HG03095 (cell line): ENCODE measurements at regions not wholly inside any gene's neighbourhood (a gene's known extent, or its start where the extent isn't known, plus 50 kb on each side); places are given as distances from the start of the nearest gene placed in this dataset.

Source experiments
- ATAC-seq: cut with Tn5 transposase; IDR thresholded peaks from one replicate; pipeline ENCODE4 v1.9.1; 2021; ENCODE audit warnings: moderate library complexity; ENCODE audit not compliant: unreplicated experiment

DNA sequence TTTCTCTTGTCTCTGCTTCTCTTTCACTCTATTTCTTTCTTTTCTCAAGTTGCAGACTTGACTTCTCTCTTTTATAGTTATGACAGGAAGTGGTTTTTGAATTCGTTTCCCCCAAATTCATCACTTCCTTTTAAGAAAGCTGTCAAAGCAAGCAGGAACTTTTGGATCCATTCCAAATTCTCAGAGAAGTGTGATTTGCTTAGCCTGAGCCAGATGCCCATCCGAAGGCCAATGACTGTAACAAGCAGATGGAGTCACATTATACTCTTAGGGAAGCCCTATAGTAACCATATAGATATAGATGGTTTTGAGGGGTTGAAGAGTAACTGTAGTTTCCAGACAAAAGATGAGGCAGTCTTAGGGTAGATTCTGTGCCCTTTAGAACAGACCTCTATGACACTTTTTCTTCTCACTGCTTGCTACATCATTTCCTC, 592.0 kb upstream of the KCNMB2 start:
- no peak for ATAC-seq

DNA sequence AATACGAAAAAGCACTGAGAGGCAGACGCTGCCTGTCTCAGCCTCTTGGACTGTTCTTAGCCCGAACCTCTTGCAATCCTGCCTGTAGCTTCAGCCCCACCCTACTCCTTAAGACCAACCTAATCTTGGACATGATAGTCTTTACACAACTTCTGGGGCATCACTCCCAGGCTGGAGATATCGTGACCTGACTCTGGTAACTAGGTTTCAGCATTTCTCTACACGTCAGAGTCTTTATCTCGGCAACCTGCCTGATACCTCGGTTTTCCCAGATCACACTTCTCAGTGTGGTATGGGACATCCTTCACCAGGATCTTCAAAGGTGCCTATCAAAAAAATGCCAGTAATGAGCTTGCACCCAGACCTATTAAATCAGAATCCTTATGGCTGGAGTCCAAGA, 590.2 kb upstream of the KCNMB2 start:
- ATAC-seq: no peak

DNA sequence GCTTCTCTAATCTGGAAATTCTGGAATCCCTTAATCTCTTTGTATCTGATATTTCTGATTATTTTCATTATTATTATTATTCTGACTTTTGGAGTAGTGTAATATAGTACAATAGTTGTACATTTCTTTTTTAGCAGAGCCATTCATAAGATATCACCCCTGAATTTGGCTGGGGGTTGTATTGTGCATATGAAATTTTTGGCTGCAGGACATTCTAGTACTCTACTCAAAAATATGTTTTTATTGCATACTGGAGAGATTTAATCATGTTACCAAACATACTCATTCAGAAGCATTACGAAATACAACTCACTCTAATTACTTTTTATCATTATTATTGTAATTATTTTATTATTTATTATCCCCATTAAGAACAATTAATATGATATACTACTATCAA, 589.7 kb upstream of the KCNMB2 start:
- no peak for ATAC-seq

DNA sequence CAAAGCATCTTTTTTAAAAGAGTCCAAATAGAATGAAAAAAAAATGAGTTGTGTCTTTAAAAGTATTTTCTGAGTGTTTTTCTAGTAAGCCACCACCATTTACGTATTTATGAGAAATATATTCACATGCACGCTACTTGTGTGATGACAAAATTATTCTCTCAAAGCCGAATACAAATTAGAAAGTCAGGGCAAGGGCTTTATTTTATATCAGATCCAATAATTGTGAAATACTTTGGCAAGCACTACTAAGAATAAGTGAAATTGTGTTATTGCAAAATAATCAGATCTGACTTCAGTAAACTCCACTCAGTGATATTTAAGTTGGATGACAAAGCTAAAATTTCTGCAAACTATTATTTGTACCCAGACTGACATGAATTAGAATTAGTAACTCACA, 589.3 kb upstream of the KCNMB2 start:
- no peak for ATAC-seq

DNA sequence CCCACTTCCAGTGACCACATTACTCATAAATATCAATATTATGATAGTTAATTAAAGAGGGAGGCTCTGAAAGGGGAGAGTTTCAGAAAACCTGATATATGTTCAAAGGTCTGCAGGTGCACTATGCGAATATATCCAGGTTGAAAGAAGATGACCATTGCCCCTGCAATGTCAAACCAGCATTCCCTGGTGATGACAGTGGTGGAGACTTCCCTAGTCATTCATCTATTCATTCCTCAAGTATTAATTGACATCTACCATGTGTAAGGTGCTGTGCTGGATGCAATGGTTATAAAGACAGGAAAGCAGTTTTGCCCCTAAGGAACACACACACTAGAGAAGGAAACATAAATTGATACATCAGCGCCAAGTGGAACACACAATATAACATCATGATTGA, 588.3 kb upstream of the KCNMB2 start:
- ATAC-seq: no peak

DNA sequence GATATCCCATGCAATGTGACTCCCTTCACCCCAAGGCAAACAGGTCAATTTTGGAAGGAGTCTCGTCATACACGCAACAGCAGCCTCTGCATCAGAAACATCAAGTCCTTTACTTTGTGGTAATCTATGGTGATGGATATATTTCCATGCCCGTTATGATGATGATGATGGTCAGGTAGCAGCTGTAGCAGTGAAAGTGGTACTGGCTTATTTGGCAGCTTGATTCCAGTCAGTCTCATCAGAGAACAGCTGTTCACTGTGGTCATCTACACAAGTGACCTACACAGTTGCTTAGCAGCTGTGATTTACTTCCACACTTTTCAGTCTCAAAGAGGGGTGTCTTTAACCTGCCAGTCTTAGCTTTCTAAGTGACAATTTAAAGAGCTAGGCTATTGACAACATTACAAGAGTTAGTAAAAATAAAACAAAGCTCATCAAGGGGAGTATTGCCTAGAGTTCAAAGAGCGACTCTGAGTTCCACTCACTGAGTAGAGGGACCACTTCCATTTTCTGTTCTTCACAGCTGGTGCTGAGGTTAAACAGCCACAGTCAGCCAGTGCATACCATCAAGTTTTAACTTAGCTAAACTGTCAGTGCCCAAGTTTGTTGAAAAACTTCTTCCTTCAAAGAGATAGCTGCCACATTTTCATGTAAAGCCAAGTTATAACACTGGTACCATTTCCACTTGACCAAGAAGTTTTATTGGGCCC, 587.4 kb upstream of the KCNMB2 start:
- ATAC-seq: no peak

DNA sequence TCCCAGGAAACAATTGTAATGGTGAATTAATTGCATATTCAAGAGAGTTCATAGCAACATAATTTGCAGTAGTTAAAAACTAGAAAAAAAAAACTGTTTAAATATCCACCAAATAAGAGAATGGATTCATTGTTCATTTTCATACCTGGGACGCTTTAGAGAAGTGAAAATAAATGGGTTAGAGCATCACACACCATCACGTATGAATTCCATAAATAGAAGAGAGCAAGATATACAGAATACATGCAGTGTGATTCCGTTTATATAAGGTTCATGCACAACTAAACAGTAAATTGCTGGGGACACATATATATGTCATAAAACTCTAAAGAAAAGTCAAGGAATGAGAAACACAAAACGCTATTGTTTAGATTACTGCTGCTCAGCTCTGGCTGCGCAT, 577.0 kb upstream of the KCNMB2 start:
- no peak for ATAC-seq

DNA sequence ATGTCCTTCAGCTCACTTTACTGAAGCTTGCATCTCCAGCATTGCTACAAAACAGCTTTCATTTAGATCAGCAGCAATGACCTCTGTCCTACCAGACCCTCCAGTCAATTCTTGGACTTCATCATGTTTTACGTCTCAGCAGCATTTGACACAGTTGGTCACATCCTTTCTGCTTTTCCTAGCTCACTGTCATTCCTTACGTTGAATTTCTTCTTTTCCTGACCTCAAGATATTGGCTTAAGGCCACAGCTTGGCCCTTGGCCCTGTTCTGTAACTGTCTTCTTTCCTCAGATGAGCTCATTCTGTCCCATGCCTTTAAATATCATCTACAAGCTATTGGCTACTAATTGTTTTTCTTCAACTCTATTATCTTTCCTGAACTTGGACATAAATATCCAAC, 576.2 kb upstream of the KCNMB2 start:
- ATAC-seq: no peak

DNA sequence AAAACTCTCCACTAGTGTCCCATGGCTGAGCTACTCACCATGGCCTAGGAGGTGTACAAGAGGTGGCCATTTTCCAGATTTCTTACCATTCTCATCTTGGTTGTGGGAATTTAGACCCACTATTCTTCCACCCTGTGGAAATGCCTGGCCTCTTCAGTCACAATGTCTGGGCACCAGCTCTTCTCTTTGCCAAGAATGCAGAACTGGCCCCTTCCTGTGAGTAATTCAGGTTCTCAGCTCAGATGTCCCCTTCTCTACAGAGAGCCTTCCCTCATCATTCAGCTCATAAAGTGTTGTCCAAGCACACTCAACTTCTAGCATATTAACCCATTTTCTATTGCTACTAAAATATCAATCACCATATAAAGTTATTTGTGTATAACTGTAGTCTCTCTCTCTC, 575.5 kb upstream of the KCNMB2 start:
- no peak for ATAC-seq

DNA sequence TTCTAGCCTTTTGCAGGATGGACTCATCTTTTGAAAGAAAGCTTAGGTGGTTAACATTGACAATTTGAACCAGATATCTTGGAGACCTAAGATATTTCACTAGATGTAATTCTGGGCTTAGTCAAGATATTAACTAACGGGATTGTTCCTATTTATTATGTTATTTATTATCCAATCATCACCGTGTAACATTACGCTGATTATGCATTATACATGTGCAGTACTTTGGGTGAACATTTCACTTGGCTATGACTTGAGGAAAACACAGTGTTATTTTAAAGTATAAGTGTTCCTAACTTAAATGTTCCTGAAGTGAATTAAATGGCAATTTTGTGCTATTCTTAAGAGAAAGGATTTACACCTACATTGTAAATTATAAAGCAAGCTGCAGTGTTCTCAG, 574.5 kb upstream of the KCNMB2 start:
- no peak for ATAC-seq

DNA sequence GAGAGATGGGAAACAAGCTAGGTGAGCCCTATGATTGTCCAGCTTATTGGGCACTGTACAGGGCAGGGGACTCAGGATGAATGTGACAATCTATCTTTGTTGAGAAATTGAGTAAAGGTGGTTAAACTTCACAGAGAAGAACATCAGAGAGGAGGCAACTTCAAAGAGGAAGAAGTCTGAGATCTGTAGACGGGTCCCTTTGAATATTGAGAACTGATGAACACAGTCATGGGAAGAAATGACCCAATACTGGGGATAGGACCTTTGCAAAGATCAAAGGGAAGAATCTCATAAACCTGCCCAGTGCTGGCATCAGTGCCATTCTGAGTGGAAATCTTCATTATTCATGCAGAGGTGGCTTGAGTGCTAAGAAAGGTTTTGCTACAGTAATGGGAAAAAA, 569.7 kb upstream of the KCNMB2 start:
- no peak for ATAC-seq

DNA sequence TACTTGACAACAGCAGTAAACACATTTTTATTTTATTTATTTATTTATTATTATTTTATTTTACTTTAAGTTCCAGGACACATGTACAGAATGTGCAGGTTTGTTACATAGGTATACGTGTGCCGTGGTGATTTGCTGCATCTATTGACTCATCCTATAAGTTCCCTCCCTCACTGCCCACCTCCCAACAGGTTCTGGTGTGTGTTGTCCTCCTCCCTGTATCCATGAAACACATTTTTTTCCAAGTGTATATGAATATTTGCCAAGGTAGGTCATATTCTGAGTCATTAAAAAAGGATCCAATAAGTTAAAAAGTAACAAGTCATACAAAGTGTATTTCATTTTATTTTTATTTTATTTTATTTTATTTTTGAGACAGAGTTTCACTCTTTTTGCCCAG, 567.3 kb upstream of the KCNMB2 start:
- ATAC-seq: no peak

DNA sequence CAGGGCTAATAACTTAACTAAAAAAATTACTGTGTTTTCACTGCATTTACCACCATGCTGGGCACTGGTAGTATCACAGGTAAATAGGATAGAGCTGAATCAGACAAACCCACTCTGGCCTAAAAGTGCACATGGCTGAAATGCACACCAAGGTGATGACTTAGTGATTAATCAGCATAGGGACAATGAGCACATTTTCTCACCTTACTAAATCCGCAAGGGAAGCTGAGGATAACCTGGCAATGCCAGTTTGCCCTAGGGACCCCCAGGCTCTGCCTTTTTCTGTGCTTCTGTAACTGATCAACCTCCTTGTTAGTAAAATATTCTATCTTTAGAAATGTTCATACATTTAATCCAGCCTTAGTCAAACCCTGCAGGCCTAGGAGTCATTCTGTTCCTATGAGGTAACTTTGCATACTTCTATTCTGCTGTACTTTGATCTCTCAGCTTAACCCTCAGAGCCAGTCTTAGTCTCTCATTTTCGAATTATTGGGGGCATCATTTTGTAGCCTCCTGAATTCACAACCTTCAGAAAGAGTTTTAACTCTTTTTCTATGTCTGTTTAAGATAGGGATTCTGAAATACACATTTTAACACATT, 562.9 kb upstream of the KCNMB2 start:
- ATAC-seq: no peak

DNA sequence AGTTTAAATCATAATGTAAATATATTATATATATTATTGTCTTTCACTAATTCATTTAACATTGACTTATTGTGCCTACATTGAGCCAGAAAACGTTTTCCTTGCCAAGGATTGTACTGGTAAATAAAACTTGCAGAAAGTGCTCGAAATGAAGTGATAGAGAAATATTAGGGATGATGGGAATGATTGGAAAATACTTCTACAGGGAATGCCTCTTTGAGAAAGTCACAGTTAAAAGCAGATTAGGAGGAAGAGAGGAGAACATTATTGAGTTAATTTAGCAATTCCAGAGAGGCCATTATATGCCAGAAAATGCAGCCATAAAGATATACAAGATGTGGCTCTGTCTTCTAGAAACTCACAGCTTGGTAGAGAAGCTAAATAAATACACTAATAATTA, 560.0 kb upstream of the KCNMB2 start:
- no peak for ATAC-seq

DNA sequence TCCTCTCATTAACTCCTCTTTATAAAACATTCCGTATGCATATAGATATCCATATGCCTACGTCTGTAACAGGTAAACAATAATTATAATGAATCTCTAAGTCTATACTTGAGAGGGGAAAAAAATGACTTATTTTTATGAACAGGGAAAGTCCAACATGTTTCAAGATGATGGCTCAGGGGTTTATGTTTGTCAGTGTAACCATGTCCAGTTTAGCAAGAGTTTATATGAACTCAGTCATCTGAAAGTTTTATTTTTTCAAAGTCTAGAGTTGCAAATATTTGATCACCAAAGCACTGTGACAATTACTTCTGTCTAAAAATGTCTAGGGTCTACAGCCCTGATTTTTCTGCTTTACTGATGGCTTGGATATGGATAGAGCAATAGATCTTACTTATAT, 559.4 kb upstream of the KCNMB2 start:
- no peak for ATAC-seq

DNA sequence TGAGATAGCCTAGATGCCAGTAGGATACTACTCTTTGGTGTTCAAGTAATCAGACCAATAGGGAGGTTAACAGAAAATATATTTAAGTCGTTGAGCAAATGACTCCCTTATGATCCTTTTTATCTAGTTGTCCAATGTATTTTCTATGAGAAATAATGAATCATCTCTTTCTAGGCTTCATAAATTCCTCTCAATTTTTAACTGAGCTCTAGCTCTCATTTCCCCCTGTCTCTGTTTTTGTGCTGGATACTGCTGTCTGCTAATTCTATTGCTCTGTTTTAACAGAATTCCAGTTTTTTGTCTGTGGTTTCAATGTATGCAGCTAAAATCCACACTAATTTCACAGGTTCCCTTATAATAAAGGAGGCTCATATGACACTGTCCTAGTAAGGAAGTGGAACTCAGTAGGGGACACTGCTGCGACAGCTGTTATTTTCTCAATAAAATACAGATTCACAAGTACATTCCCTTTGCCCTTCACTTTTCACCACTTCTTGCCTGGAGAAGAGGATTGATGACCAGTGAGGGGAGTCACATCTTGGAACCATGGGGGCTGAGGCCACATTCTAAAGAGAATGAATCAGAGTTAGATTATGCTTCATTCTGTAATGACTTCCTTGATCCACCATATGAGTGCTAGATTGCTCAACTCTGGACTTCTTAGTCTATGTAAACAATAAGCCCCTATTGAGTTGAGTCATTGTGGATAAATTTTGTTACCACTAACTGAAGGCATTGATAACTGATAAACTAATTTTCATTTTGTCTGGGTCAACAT, 558.7 kb upstream of the KCNMB2 start:
- ATAC-seq: no peak

DNA sequence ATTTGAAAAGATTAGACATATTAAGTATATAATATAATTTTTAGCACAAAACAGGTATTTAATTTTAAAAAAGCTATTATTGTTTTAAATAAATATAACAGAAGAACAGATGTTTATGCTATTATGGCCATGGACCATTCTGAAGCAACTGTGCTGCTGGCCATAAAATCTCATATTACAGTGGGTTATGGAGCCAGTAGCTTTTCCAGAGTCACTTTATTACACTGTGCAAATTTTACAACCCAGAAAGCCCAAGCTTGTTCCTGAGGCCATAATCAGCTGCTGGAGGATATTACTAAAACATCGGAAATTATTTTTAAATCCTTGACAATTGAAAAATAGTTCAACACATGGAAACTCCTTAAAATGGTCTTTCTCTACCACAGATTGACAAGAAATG, 557.3 kb upstream of the KCNMB2 start:
- no peak for ATAC-seq

DNA sequence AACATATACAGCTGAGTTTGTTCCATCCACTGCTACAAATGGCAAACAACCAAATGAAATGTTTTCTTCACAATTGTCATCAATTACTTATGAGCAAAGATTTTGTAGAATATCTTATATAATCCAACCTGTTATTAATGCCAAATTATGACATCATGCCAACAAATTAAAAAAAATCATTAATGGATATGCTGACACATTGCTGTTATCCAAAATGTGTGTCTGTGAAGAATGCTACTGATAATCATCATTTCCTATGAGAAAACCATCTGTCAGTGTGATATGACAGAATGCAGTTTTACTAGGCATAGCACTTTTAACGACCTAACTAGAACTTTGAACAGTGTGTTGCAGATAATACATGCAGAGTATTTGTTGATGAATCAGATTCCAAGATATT, 556.5 kb upstream of the KCNMB2 start:
- ATAC-seq: no peak

DNA sequence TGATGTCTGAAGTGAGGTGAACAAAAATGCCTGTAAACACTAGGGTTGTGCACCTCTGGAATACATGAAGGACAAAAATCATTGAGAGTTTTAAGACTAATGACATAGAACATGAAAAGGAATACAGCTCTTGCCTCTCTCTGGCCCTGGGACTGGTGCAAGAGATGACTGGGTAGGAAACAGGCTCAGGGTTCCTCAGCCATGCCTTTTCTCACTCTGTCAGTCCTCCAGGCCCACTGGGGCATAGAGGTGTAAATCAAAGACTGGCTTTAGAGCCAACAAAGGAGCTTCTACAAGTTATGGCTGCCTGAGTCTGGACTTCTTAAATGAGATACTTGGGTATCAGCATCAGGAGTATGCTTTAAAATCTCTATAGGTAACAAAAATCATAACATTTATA, 554.7 kb upstream of the KCNMB2 start:
- ATAC-seq: no peak

DNA sequence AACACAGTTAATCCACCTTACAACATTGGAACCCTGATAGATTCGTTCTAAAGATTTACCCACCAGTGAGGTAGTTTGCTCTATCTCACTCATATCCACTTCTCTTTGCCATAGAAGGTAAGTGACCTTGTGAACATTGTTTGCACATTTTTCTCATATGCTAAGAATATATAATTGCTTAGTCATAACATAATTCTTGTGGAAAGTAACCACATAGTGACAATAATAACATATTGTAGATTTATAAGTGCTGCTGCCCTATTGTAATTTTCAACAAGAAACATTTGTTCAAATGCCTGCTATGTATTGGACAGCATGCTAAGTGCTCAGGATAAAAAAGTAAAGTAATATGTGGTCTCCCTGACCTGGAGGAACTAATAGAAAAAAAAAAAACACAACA, 554.2 kb upstream of the KCNMB2 start:
- ATAC-seq: no peak

DNA sequence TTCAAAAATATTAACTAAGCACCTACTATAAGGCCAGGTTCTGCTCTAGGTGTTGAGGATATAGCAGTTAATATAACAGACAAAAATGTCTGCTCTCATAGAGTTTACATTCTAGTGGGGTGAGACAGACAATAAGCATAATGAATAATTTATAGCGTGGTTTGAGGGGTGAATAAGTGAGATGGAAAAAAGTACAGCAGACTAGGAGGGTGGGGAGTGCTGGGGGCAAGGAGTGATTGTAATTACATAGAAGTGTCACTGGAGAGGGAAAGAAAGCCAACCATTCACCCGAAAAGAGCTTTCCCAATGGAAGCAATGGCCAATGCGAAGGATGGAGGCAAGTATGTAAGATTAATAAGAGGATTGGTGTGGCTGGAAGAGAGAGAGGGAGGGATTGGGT, 552.9 kb upstream of the KCNMB2 start:
- no peak for ATAC-seq
